Non-pigmented ciliary epithelial cell (primary cell): ENCODE measurements at regions not wholly inside any gene's neighbourhood (a gene's known extent, or its start where the extent isn't known, plus 50 kb on each side); places are given as distances from the start of the nearest gene placed in this dataset.
A peak's percentile ranks its signal among the peaks of the same experiment; 100 is the strongest.
"Not testable (repeated sequence)": the region's sequence is repeated elsewhere in the genome, so short reads cannot be mapped to it uniquely, and the experiment has no call there.

ENCODE experiments used
- DNase-seq: peaks from one replicate; pipeline ENCODE4 v3.0.0-alpha.2; 2010; ENCODE audit warnings: low read depth

GRCh38 chr5:66234241-66234640 lies 90.1 kb downstream of the SREK1 start:
- DNase-seq, result no peak

- no peak for DNase-seq
These were observed 94.3 kb downstream of the SREK1 start for GRCh38 chr5:66238435-66238834.

GRCh38 chr5:66239034-66239433 lies 94.9 kb downstream of the SREK1 start:
- DNase-seq, result no peak

DNA sequence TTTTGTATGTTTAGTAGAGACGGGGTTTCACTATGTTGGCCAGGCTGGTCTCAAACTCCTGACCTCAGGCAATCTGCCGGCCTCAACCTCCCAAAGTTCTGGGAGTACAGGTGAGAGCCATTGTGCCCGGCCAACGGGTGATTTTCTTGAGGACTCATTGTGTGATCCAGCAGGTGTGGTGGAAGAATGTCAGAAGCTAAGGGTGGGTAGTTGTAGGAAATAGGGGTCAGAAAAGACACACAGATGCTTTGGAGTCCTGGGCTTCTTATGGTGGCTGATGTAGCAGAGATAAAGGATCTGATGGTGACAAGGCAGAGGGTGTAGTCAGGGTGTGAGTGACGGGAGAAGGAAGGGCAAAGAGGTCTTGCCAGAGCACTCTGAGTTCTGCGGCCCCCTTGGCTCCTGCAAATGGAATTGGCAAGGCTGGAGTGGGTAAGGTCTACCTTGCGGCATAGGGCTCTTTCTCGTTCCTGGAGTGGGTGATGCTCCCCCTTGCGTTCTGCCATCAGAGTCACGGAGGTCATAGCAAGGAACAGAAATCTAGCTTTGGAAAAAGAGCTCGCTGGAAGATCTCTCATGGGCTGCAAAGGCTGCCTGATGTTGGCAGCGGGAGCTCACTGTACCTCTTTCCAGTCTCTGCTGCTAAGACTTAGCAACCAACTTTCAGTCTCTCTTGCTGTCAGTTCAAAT lies 97.2 kb downstream of the SREK1 start:
- no peak for DNase-seq

- DNase-seq, result no peak
These were observed 98.1 kb downstream of the SREK1 start for GRCh38 chr5:66242050-66242715.

DNA sequence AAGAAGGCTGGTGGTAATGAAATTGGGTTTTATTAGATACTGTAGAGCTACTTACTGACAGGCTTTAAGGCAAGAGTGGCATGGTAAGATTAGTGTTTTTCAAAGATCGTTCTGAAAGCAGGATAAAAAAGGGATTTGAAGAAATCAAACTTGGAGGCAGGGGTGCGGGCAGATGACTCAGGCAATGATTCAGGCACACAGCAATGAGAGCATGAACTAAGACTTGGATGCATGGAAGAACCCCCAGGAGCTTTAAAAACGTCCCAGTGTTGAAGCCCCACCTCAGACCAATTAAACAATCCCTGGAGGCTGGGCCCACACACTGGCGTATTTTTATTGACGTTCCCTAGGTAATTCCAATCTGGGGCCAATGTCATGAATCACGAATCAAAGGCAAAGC lies 102.5 kb downstream of the SREK1 start:
- DNase-seq, result peak; percentile 34

GRCh38 chr5:66247176-66247960 lies 103.3 kb downstream of the SREK1 start:
- DNase-seq, result peak; percentile 56

DNA sequence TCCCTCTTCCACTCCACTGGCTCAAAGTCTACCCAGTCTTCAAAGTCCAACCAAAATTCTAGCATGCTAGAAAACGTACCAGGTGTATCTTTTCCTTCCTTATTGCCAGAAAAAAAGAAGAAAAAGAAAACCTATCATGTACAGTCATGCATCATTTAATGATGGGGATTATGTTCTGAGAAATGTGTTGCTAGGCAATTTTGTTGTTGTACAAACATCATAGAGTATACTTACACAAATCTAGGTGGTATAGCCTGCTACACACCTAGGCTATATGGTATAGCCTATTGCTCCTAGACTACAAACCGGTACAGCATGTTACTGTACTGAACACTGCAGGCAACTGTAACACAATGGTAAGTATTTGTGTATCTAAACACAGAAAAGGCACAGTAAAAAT lies 104.8 kb downstream of the SREK1 start:
- no peak for DNase-seq

DNA sequence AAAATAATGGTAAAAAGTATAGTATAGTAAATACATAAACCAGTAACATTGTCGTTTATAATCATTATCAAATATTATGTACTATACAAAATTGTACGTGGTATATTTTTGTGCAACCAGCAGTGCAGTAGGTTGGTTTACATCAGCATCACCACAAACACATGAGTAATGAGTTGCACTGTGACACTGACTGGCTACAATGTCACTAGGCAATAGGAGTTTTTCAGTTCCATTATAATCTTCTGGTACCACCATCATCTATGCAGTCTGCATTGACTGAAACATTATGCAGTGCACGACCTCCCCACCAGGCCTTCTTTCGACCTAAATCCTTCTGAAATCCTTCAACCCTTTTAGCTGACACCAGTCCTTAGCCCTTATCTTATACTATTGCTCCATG lies 105.8 kb downstream of the SREK1 start:
- no peak for DNase-seq

- no peak for DNase-seq
These were observed 108.7 kb downstream of the SREK1 start for GRCh38 chr5:66252849-66253248.

GRCh38 chr5:66255714-66256113 lies 111.6 kb downstream of the SREK1 start:
- no peak for DNase-seq

DNA sequence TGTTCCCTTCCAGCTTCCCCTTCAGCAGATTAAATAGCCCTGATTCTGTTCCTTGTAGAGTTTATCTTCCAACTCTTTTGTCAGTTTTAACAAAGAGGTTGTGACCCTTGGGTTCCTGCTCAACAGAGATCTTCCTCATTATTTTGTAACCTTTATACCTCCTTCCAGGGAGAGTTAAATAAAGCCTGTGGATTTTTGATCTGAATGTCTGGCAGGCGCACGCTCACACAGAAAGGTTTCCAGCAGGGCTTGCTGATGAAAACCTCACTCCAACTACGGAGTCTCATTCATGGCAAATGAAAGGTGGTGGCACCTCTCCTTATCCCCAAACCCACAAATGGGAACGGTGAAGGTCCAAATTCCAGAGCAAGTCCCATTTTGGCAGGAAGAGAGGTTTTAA lies 129.0 kb downstream of the SREK1 start:
- DNase-seq, result no peak

GRCh38 chr5:66276986-66277385 lies 132.9 kb downstream of the SREK1 start:
- no peak for DNase-seq

GRCh38 chr5:66277981-66278380 lies 133.9 kb downstream of the SREK1 start:
- no peak for DNase-seq

- no peak for DNase-seq
These were observed 137.2 kb downstream of the SREK1 start for GRCh38 chr5:66281294-66281693.

DNA sequence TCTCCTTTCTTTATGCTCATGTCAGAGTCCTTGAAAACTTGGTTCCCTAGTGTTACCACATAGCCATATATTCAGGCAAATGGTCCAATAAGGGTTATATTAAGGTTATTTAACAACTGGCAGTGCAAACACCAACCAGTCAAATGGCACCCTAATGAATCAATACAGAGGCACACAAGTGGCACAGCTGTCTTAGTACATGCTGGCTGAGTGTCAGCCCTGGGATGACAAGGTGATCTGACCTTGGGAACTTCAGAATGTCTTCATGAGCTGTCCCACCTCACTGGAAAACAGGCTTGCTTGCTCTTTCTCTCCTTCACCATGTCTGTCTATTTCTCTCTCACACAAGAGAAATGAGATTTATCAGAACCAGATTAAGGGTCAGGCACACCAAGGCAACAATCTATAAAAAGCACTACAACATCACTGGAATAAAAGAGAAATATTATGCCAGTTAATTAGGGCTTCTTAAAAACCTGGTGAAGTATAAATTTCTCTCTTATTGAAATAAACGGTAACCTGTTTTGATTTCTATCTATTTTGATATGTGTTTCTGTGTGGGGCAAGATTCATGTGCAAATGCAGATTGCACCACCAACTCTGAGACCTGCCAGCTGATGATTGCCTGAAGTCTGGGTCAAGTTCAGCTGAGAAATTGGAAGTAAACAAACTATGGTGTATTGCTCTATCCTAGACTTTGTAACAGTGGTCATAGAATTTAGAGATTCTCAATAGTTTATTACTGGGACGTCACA lies 140.7 kb downstream of the SREK1 start:
- DNase-seq, result no peak

GRCh38 chr5:66285343-66285922 lies 141.3 kb downstream of the SREK1 start:
- no peak for DNase-seq

- DNase-seq, result no peak
These were observed 147.7 kb downstream of the SREK1 start for GRCh38 chr5:66291771-66292170.

GRCh38 chr5:66293851-66294250 lies 149.8 kb downstream of the SREK1 start:
- not testable (repeated sequence) for DNase-seq

GRCh38 chr5:66299463-66299862 lies 155.4 kb downstream of the SREK1 start:
- DNase-seq, result no peak

- no peak for DNase-seq
These were observed 158.2 kb downstream of the SREK1 start for GRCh38 chr5:66302344-66302743.
